HepG2 (cell line): ENCODE measurements at regions not wholly inside any gene's neighbourhood (a gene's known extent, or its start where the extent isn't known, plus 50 kb on each side); places are given as distances from the start of the nearest gene placed in this dataset.

ENCODE experiments used
- BCL6 ChIP-seq: IDR thresholded peaks from 2 replicates; pipeline ENCODE4 v1.6.1; 2016; ENCODE audit warnings: missing genetic modification reagents, missing compliant biosample characterization
- FOXA1 ChIP-seq, 2 experiments: fragments of 450-650 bp in 1 of 2; sonication (generic) in 1 of 2; formaldehyde crosslinking in 1 of 2; IDR thresholded peaks; 2 replicates each; pipeline versions ENCODE4 v1.4.0 to v1.6.1; 2016 to 2020; ENCODE audit warnings: missing genetic modification reagents in 1 of 2
- HDAC6 ChIP-seq: fragments of 200-600 bp; sonication (generic); IDR thresholded peaks from 2 replicates; pipeline ENCODE4 v1.7.0; 2017; ENCODE audit warnings: mild to moderate bottlenecking, antibody characterized with exemption, low read length, low read depth
- HNF1B ChIP-seq: sonication (generic); formaldehyde crosslinking; IDR thresholded peaks from 2 replicates; pipeline ENCODE4 v1.5.1; 2020; ENCODE audit warnings: mild to moderate bottlenecking, moderate library complexity, missing genetic modification reagents
- ISL2 ChIP-seq: sonication (generic); formaldehyde crosslinking; IDR thresholded peaks from 2 replicates; pipeline ENCODE4 v1.5.0; 2020; ENCODE audit warnings: missing genetic modification reagents
- KDM1A ChIP-seq: IDR thresholded peaks from 2 replicates; pipeline ENCODE4 v1.6.1; 2016; ENCODE audit warnings: missing compliant biosample characterization
- LCORL ChIP-seq, 2 experiments: fragments of 450-650 bp in 1 of 2; sonication (generic) in 1 of 2; formaldehyde crosslinking in 1 of 2; IDR thresholded peaks; 2 replicates each; pipeline versions ENCODE4 v1.5.0 to v1.6.1; 2017 to 2020; ENCODE audit warnings: antibody characterized with exemption in 1 of 2, missing genetic modification reagents in 1 of 2
- NFYC ChIP-seq: IDR thresholded peaks from 2 replicates; pipeline ENCODE4 v1.6.1; 2016; ENCODE audit warnings: missing genetic modification reagents, missing compliant biosample characterization
- NR2C2 ChIP-seq: sonication (generic); formaldehyde crosslinking; IDR thresholded peaks from 2 replicates; pipeline ENCODE4 v1.4.0; 2020; ENCODE audit warnings: missing genetic modification reagents, mild to moderate bottlenecking, moderate library complexity, borderline replicate concordance
- NR2F2 ChIP-seq: IDR thresholded peaks from 2 replicates; pipeline ENCODE4 v1.6.1; 2012; ENCODE audit warnings: low read depth, inconsistent platforms, borderline replicate concordance
- PRDM10 ChIP-seq: sonication (generic); formaldehyde crosslinking; IDR thresholded peaks from 2 replicates; pipeline ENCODE4 v1.4.0; 2020; ENCODE audit warnings: low read depth, missing genetic modification reagents
- RAD51 ChIP-seq: fragments of 450-650 bp; IDR thresholded peaks from 2 replicates; pipeline ENCODE4 v1.6.1; 2016; ENCODE audit warnings: borderline replicate concordance
- RARA ChIP-seq: IDR thresholded peaks from 2 replicates; pipeline ENCODE4 v1.6.1; 2016; ENCODE audit warnings: missing genetic modification reagents, missing compliant biosample characterization
- RXRB ChIP-seq: IDR thresholded peaks from 2 replicates; pipeline ENCODE4 v1.6.1; 2016; ENCODE audit warnings: borderline replicate concordance, missing genetic modification reagents, missing compliant biosample characterization
- TFE3 ChIP-seq: IDR thresholded peaks from 2 replicates; pipeline ENCODE4 v1.6.1; 2016
- THAP11 ChIP-seq: IDR thresholded peaks from 2 replicates; pipeline ENCODE4 v1.6.1; 2016; ENCODE audit warnings: missing biosample characterization, missing genetic modification reagents
- ZNF276 ChIP-seq: sonication (generic); formaldehyde crosslinking; IDR thresholded peaks from 2 replicates; pipeline ENCODE4 v1.4.0; 2020; ENCODE audit warnings: mild to moderate bottlenecking, low read depth, missing genetic modification reagents
- ZNF329 ChIP-seq: sonication (generic); formaldehyde crosslinking; IDR thresholded peaks from 2 replicates; pipeline ENCODE4 v1.9.0; 2021; ENCODE audit warnings: low read depth, mild to moderate bottlenecking, missing genetic modification reagents
- ZNF337 ChIP-seq: sonication (generic); formaldehyde crosslinking; IDR thresholded peaks from 2 replicates; pipeline ENCODE4 v1.5.1; 2020; ENCODE audit warnings: missing genetic modification reagents, low read depth, mild to moderate bottlenecking, borderline replicate concordance
- ZNF556 ChIP-seq: sonication (generic); formaldehyde crosslinking; IDR thresholded peaks from 2 replicates; pipeline ENCODE4 v1.4.0; 2020; ENCODE audit warnings: mild to moderate bottlenecking, missing genetic modification reagents, borderline replicate concordance
- ZNF691 ChIP-seq: sonication (generic); formaldehyde crosslinking; IDR thresholded peaks from 2 replicates; pipeline ENCODE4 v1.4.0; 2020; ENCODE audit warnings: missing genetic modification reagents, low read depth, mild to moderate bottlenecking, borderline replicate concordance

- no peak for TF ChIP-seq PRDM10 (CRISPR knock-in tag)
- TF ChIP-seq RXRB (CRISPR knock-in tag) = peak; percentile 72
- no peak for TF ChIP-seq THAP11 (CRISPR knock-in tag)
- no peak for TF ChIP-seq ZNF691 (CRISPR knock-in tag)
- 0 out of 2 replicates have a peak, but pooled peaks have one; percentile 52 for TF ChIP-seq NR2F2
- TF ChIP-seq ZNF329 (CRISPR knock-in tag) = no peak
- peak; percentile 89 for TF ChIP-seq RARA (CRISPR knock-in tag)
- TF ChIP-seq HNF1B (CRISPR knock-in tag) = no peak
- TF ChIP-seq NR2C2 (CRISPR knock-in tag) = 0 out of 2 replicates have a peak, but pooled peaks have one; percentile 23
- TF ChIP-seq ZNF556 = no peak
- no peak for TF ChIP-seq ZNF337
- TF ChIP-seq BCL6 (CRISPR knock-in tag) = peak; percentile 34
- TF ChIP-seq ZNF276 (CRISPR knock-in tag) = no peak
- TF ChIP-seq LCORL (IDR thresholded peaks at IDR 0.05) = no peak
- TF ChIP-seq LCORL (CRISPR knock-in tag; IDR thresholded peaks at IDR 0.05) = no peak
- TF ChIP-seq TFE3 = no peak
- TF ChIP-seq ISL2 = peak; percentile 52; the same call in 1 of the 2 replicates
- TF ChIP-seq HDAC6 = no peak
- no peak for TF ChIP-seq NFYC (CRISPR knock-in tag)
- no peak for TF ChIP-seq FOXA1 (IDR thresholded peaks at IDR 0.05)
- no peak for TF ChIP-seq FOXA1 (CRISPR knock-in tag; IDR thresholded peaks at IDR 0.05)
- TF ChIP-seq KDM1A (CRISPR knock-in tag) = no peak
- TF ChIP-seq RAD51 = no peak
Measured at GRCh38 chr3:40841570-40842109, 316.9 kb downstream of the ZNF621 start (continued).
